Stimulated activated CD4-positive, alpha-beta T cell treated with anti-CD3 and anti-CD28 coated beads, TNF-alpha, amount 100 ng/mL, for 48 hours (primary cell): ENCODE measurements at regions not wholly inside any gene's neighbourhood (a gene's known extent, or its start where the extent isn't known, plus 50 kb on each side); places are given as distances from the start of the nearest gene placed in this dataset.

Experiments used
- DNase-seq, 3 donors: peaks; one replicate each; pipeline ENCODE4 v3.0.0-alpha.2; 2020; ENCODE audit warnings: low read depth in 3 of 3

- DNase-seq, result no peak
These were observed 823.1 kb downstream of the LIG4 start for GRCh38 chr13:107392205-107392604.

GRCh38 chr13:107387525-107387924 is 819.6 kb upstream of the ARGLU1 start:
- no peak for DNase-seq

- no peak for DNase-seq
These were observed 811.6 kb upstream of the ARGLU1 start for GRCh38 chr13:107379407-107380155.

- no peak for DNase-seq
These were observed 808.6 kb upstream of the ARGLU1 start for GRCh38 chr13:107376341-107377125.

GRCh38 chr13:107375701-107376340 is 807.9 kb upstream of the ARGLU1 start:
- no peak for DNase-seq

- DNase-seq, result no peak
These were observed 806.1 kb upstream of the ARGLU1 start for GRCh38 chr13:107374038-107374437.

- no peak for DNase-seq
These were observed 805.6 kb upstream of the ARGLU1 start for GRCh38 chr13:107373551-107373950.

GRCh38 chr13:107370015-107370785 is 802.3 kb upstream of the ARGLU1 start:
- DNase-seq, result no peak

- DNase-seq, result no peak
These were observed 799.3 kb upstream of the ARGLU1 start for GRCh38 chr13:107367258-107367657.

- DNase-seq, result no peak
These were observed 797.7 kb upstream of the ARGLU1 start for GRCh38 chr13:107365466-107366215.

- no peak for DNase-seq
These were observed 796.7 kb upstream of the ARGLU1 start for GRCh38 chr13:107364658-107365057.

GRCh38 chr13:107361666-107362065 is 793.7 kb upstream of the ARGLU1 start:
- no peak for DNase-seq

- no peak for DNase-seq
These were observed 792.1 kb upstream of the ARGLU1 start for GRCh38 chr13:107360010-107360409.

- DNase-seq, result no peak
These were observed 790.9 kb upstream of the ARGLU1 start for GRCh38 chr13:107358866-107359265.

- DNase-seq, result no peak
These were observed 783.4 kb upstream of the ARGLU1 start for GRCh38 chr13:107351305-107351704.

GRCh38 chr13:107348925-107349324 is 781.0 kb upstream of the ARGLU1 start:
- DNase-seq, result no peak

GRCh38 chr13:107348471-107348870 is 780.5 kb upstream of the ARGLU1 start:
- DNase-seq, result no peak

- no peak for DNase-seq
These were observed 779.9 kb upstream of the ARGLU1 start for GRCh38 chr13:107347641-107348369.

- DNase-seq, result no peak
These were observed 774.8 kb upstream of the ARGLU1 start for GRCh38 chr13:107342747-107343146.

GRCh38 chr13:107339209-107339608 is 771.3 kb upstream of the ARGLU1 start:
- no peak for DNase-seq
